AG04450 (cell line): ENCODE measurements at regions not wholly inside any gene's neighbourhood (a gene's known extent, or its start where the extent isn't known, plus 50 kb on each side); places are given as distances from the start of the nearest gene placed in this dataset.

ENCODE experiments used
- CTCF ChIA-PET: fragments of 300-600, 350-600 bp; formaldehyde crosslinking; extraction: SDS; loops from one replicate; lab custom pipeline; 2022; ENCODE audit warnings: antibody characterized with exemption, inconsistent platforms; lab: Charles Lee
- POLR2A ChIA-PET: fragments of 350-600 bp; formaldehyde crosslinking; extraction: SDS; loops from one replicate; lab custom pipeline; 2021; ENCODE audit warnings: antibody characterized with exemption, inconsistent platforms; lab: Yijun Ruan, JAX
- DNase-seq: peaks from one replicate; pipeline ENCODE4 v3.0.0-alpha.2; 2011; ENCODE audit warnings: low read depth, low spot score
- H3K27ac ChIP-seq: one replicate; pipeline ENCODE4 v1.5.1; 2012; ENCODE audit warnings: low read depth, low read length, control low read depth
- H3K27me3 ChIP-seq: one replicate; pipeline ENCODE4 v1.6.0; 2012; ENCODE audit warnings: low read length; ENCODE audit not compliant: control insufficient read depth, insufficient read depth
- H3K4me3 ChIP-seq: 2 replicates; pipeline ENCODE4 v1.5.1; 2011; ENCODE audit warnings: mild to moderate bottlenecking, low read depth, low read length, control low read depth
- H3K9me3 ChIP-seq: 2 replicates; pipeline ENCODE4 v1.5.1; 2012; ENCODE audit warnings: low read length; ENCODE audit not compliant: control insufficient read depth, insufficient read depth
- TF ChIP-seq, protein P1 (sequence below): IDR thresholded peaks from 2 replicates; pipeline ENCODE4 v1.5.1; 2011; ENCODE audit warnings: low read depth, low read length, control low read depth, inconsistent platforms

DNA sequence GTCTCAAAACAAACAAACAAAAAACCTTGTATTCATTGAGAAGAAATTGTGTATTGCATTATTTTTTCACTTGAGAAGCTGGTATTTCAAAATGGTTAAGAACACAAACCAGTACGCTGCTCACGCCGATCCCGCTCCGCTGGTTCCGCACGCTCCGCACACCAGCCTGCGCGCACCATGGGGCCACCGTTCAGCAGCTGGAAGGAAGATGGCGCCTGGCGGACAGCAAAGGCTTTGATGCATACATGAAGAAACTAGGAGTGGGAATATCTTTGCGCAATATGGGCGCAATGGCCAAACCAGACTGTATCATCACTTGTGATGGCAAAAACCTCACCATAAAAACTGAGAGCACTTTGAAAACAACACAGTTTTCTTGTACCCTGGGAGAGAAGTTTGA lies 75.7 kb downstream of the RBM43 start:
- no peak for DNase-seq
- peaks cover 3% of the 10 kb centered on the region; the same call in 1 of the 2 replicates for H3K9me3 ChIP-seq
- no peak overlapping the region for H3K27ac ChIP-seq
- ChIA-PET POLR2A (no interaction called here), CTCF (no interaction called here)
- H3K4me3 ChIP-seq = no peak overlapping the region
- TF ChIP-seq, protein P1, sequence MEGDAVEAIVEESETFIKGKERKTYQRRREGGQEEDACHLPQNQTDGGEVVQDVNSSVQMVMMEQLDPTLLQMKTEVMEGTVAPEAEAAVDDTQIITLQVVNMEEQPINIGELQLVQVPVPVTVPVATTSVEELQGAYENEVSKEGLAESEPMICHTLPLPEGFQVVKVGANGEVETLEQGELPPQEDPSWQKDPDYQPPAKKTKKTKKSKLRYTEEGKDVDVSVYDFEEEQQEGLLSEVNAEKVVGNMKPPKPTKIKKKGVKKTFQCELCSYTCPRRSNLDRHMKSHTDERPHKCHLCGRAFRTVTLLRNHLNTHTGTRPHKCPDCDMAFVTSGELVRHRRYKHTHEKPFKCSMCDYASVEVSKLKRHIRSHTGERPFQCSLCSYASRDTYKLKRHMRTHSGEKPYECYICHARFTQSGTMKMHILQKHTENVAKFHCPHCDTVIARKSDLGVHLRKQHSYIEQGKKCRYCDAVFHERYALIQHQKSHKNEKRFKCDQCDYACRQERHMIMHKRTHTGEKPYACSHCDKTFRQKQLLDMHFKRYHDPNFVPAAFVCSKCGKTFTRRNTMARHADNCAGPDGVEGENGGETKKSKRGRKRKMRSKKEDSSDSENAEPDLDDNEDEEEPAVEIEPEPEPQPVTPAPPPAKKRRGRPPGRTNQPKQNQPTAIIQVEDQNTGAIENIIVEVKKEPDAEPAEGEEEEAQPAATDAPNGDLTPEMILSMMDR = no peak
- H3K27me3 ChIP-seq = no peaks in the 10 kb centered on the region

- ChIA-PET POLR2A (no interaction called here), CTCF (interaction anchor here (0.6 to 1.1 kb wide), 2 partner anchors 21 to 56 kb away, joined by 3 read pairs; no protein-coding TSS in a partner anchor)
- no peak overlapping the region for H3K4me3 ChIP-seq
- peaks cover 4% of the 10 kb centered on the region for H3K27me3 ChIP-seq
- TF ChIP-seq, protein P1 = no peak
- H3K27ac ChIP-seq = no peak overlapping the region
- peaks cover 3% of the 10 kb centered on the region; the same call in 1 of the 2 replicates for H3K9me3 ChIP-seq
- DNase-seq = no peak
Measured at GRCh38 chr2:151182899-151183809, 78.5 kb downstream of the RBM43 start.

- POLR2A ChIA-PET = no interaction called here
- no peak for DNase-seq
- Histone ChIP-seq H3K27ac (no peak overlapping the region), H3K27me3 (peaks cover 4% of the 10 kb centered on the region), H3K4me3 (no peak overlapping the region), H3K9me3 (peaks cover 3% of the 10 kb centered on the region; the same call in 1 of the 2 replicates)
- CTCF ChIA-PET = interaction anchor here (0.6 to 1.2 kb wide), 2 partner anchors 21 kb away, joined by 3 read pairs; no protein-coding TSS in a partner anchor
- TF ChIP-seq, protein P1 = no peak
Measured at GRCh38 chr2:151182396-151182795, 79.3 kb downstream of the RBM43 start.

DNA sequence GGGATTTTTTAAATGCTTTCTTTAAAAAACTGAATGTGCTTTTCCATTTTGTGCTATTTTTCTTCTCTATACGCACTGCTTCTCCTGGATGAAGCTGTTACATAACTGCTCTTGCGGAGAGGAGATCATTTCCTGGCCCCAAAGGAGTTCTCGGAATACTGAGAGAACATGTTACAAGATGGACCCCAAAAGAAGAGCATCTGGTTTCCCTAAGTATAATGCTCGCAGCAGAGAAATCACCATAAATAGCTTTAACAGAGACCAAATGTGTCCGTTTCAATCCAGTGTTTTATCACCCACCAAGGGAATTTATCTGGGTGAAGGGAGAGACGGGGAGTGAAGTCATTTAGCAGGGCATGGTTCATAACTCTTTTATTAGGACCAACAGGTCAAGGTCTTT lies 80.1 kb downstream of the RBM43 start:
- ChIA-PET POLR2A (no interaction called here), CTCF (interaction anchor here (1.2 kb wide), 1 partner anchor 20 kb away, joined by 3 read pairs; no protein-coding TSS in a partner anchor)
- TF ChIP-seq, protein P1 = no peak
- Histone ChIP-seq H3K4me3 (no peak overlapping the region), H3K27me3 (peaks cover 9% of the 10 kb centered on the region), H3K27ac (no peak overlapping the region), H3K9me3 (peaks cover 3% of the 10 kb centered on the region; the same call in 1 of the 2 replicates)
- DNase-seq = no peak

GRCh38 chr2:151180123-151180522 lies 81.5 kb downstream of the RBM43 start:
- DNase-seq = no peak
- POLR2A ChIA-PET = no interaction called here
- H3K27me3 ChIP-seq = peaks cover 16% of the 10 kb centered on the region
- no peak overlapping the region for H3K27ac ChIP-seq
- no peaks in the 10 kb centered on the region for H3K9me3 ChIP-seq
- no peak overlapping the region for H3K4me3 ChIP-seq
- CTCF ChIA-PET = no interaction called here
- TF ChIP-seq, protein P1 = no peak
